ENCODE measurements at regions not wholly inside any gene's neighbourhood (a gene's known extent, or its start where the extent isn't known, plus 50 kb on each side); places are given as distances from the start of the nearest gene placed in this dataset.

- no peaks in the 10 kb centered on the region for H3K36me3 ChIP-seq (ENCODE audit: insufficient read depth, low read length)
- no peaks in the 10 kb centered on the region for H3K9me2 ChIP-seq (ENCODE audit: insufficient read depth, low read length)
- H3K9me3 ChIP-seq (ENCODE audit: low read length) = no peaks in the 10 kb centered on the region
- H3F3A ChIP-seq (ENCODE audit: insufficient read depth, low read length, poor library complexity, severe bottlenecking) = no peaks in the 10 kb centered on the region
- H3K4me3 ChIP-seq (ENCODE audit: low read length) = no peak overlapping the region
- H2AFZ ChIP-seq (ENCODE audit: low read depth, low read length) = no peak overlapping the region
- no peaks in the 10 kb centered on the region for H4K20me1 ChIP-seq (ENCODE audit: insufficient read depth)
- H3K27ac ChIP-seq (ENCODE audit: low read length) = no peak overlapping the region
- peaks cover 9% of the 10 kb centered on the region for H3K27me3 ChIP-seq (ENCODE audit: insufficient read depth, low read depth, low read length)
- no peaks in the 10 kb centered on the region for H3K79me2 ChIP-seq (replicated peaks; ENCODE audit: insufficient read depth, low read length)
- TF ChIP-seq POLR2AphosphoS5 (IDR thresholded peaks at IDR 0.05) = no peak
- no peak overlapping the region for H3K4me2 ChIP-seq (ENCODE audit: low read length)
- H3K9ac ChIP-seq (ENCODE audit: low read length) = no peak overlapping the region
These were observed 170.2 kb upstream of the HABP2 start for GRCh38 chr10:113382691-113383090.

- Histone ChIP-seq H3K4me3 (ENCODE audit: low read length) (no peak overlapping the region), H3K36me3 (ENCODE audit: insufficient read depth, low read length) (no peaks in the 10 kb centered on the region), H3K9me3 (ENCODE audit: low read length) (no peaks in the 10 kb centered on the region), H3F3A (ENCODE audit: insufficient read depth, low read length, poor library complexity, severe bottlenecking) (no peaks in the 10 kb centered on the region), H3K27ac (ENCODE audit: low read length) (no peak overlapping the region), H2AFZ (ENCODE audit: low read depth, low read length) (no peak overlapping the region), H3K27me3 (ENCODE audit: insufficient read depth, low read depth, low read length) (peaks cover 9% of the 10 kb centered on the region), H3K9ac (ENCODE audit: low read length) (no peak overlapping the region), H3K9me2 (ENCODE audit: insufficient read depth, low read length) (no peaks in the 10 kb centered on the region), H3K79me2 (replicated peaks; ENCODE audit: insufficient read depth, low read length) (no peaks in the 10 kb centered on the region), H3K4me2 (ENCODE audit: low read length) (no peak overlapping the region), H4K20me1 (ENCODE audit: insufficient read depth) (no peaks in the 10 kb centered on the region)
- TF ChIP-seq MXI1 (conservative IDR thresholded peaks at IDR 0.05; ENCODE audit: poor library complexity, severe bottlenecking) = no peak
- no peak for TF ChIP-seq POLR2AphosphoS5 (IDR thresholded peaks at IDR 0.05)
- no peak for TF ChIP-seq EP300 (conservative IDR thresholded peaks at IDR 0.05; ENCODE audit: poor library complexity, severe bottlenecking)
- no peak for TF ChIP-seq EZH2 (IDR thresholded peaks at IDR 0.05; ENCODE audit: borderline replicate concordance, insufficient read depth, low read length, poor library complexity, severe bottlenecking)
- no peak for TF ChIP-seq RAD21 (conservative IDR thresholded peaks at IDR 0.05)
- TF ChIP-seq REST (IDR thresholded peaks at IDR 0.05; ENCODE audit: borderline replicate concordance) = no peak
- no peak for TF ChIP-seq CTCF (IDR thresholded peaks at IDR 0.05; ENCODE audit: poor library complexity, severe bottlenecking)
- no peak for TF ChIP-seq SMC3 (conservative IDR thresholded peaks at IDR 0.05; ENCODE audit: poor library complexity)
- no peak for TF ChIP-seq TAF1 (IDR thresholded peaks at IDR 0.05; ENCODE audit: low read depth)
These were observed 168.7 kb upstream of the HABP2 start for GRCh38 chr10:113384181-113384580.
